OCI-LY7 (cell line): ENCODE measurements at regions not wholly inside any gene's neighbourhood (a gene's known extent, or its start where the extent isn't known, plus 50 kb on each side); places are given as distances from the start of the nearest gene placed in this dataset.

ENCODE experiments used
- BruUV-seq: library from RNA; stranded (reverse); fragments of 400-500 nt; replicated peaks from 2 replicates; lab custom pipeline; 2021; lab: Mats Ljungman, UMichigan
- CTCF ChIA-PET: fragments of 300-600 bp; sonication (Branson Sonifier 250); formaldehyde crosslinking; loops from one replicate; lab custom pipeline; 2022; ENCODE audit warnings: antibody characterized with exemption; ENCODE audit not compliant: unreplicated experiment; lab: Charles Lee
- POLR2A ChIA-PET: fragments of 300-600 bp; sonication (Branson Sonifier 250); formaldehyde crosslinking; loops from one replicate; lab custom pipeline; 2022; ENCODE audit warnings: antibody characterized with exemption; lab: Charles Lee
- DNase-seq: peaks from one replicate; pipeline ENCODE4 v3.0.0-alpha.2; 2015; ENCODE audit warnings: low spot score
- H2AFZ ChIP-seq: fragments of 200-600 bp; sonication (generic), shearing (Covaris generic); 2 replicates; pipeline ENCODE4 v1.6.1; 2014; ENCODE audit warnings: mild to moderate bottlenecking, antibody characterized with exemption, low read length, moderate library complexity
- H3K27ac ChIP-seq: fragments of 200-600 bp; sonication (generic); 2 replicates; pipeline ENCODE4 v1.5.1; 2014; ENCODE audit warnings: mixed run types, low read depth, mild to moderate bottlenecking, moderate library complexity, low read length, inconsistent platforms; ENCODE audit not compliant: poor library complexity, severe bottlenecking
- H3K36me3 ChIP-seq: fragments of 200-600 bp; sonication (generic); 2 replicates; pipeline ENCODE4 v1.6.1; 2014; ENCODE audit warnings: mild to moderate bottlenecking, antibody characterized with exemption, low read length, moderate library complexity, mixed read lengths; ENCODE audit not compliant: insufficient read depth
- H3K4me1 ChIP-seq: fragments of 200-600 bp; sonication (generic); 2 replicates; pipeline ENCODE4 v1.5.1; 2014; ENCODE audit warnings: mild to moderate bottlenecking, low read length; ENCODE audit not compliant: insufficient read depth, poor library complexity, severe bottlenecking
- H3K4me2 ChIP-seq: fragments of 200-600 bp; sonication (generic); 2 replicates; pipeline ENCODE4 v1.6.1; 2014; ENCODE audit warnings: mild to moderate bottlenecking, low read length
- H3K4me3 ChIP-seq: fragments of 200-600 bp; sonication (generic); 2 replicates; pipeline ENCODE4 v1.5.1; 2014; ENCODE audit warnings: mild to moderate bottlenecking, low read depth, low read length; ENCODE audit not compliant: poor library complexity, severe bottlenecking
- H3K79me2 ChIP-seq: fragments of 200-600 bp; sonication (generic); 2 replicates; pipeline ENCODE4 v1.6.1; 2016; ENCODE audit warnings: low read depth, mild to moderate bottlenecking, low read length, moderate library complexity, mixed read lengths; ENCODE audit not compliant: insufficient read depth
- H3K9me2 ChIP-seq: fragments of 200-600 bp; sonication (generic); 2 replicates; pipeline ENCODE4 v1.6.1; 2016; ENCODE audit warnings: mild to moderate bottlenecking, low read length, mixed read lengths; ENCODE audit not compliant: insufficient read depth
- H3K9me3 ChIP-seq: fragments of 200-600 bp; sonication (generic); 2 replicates; pipeline ENCODE4 v1.6.1; 2014; ENCODE audit warnings: mild to moderate bottlenecking, mixed run types, low read length, mixed read lengths
- H4K20me1 ChIP-seq: fragments of 200-600 bp; sonication (generic); 2 replicates; pipeline ENCODE4 v1.6.1; 2014; ENCODE audit warnings: mild to moderate bottlenecking, antibody characterized with exemption, low read length, moderate library complexity, mixed read lengths; ENCODE audit not compliant: insufficient read depth
- CTCF ChIP-seq: fragments of 200-600 bp; sonication (generic); conservative IDR thresholded peaks from 2 replicates; pipeline ENCODE4 v1.5.1; 2014; ENCODE audit warnings: mild to moderate bottlenecking, antibody characterized with exemption, low read length, moderate library complexity, mixed read lengths
- EZH2phosphoT487 ChIP-seq: fragments of 200-600 bp; sonication (generic); IDR thresholded peaks from 2 replicates; pipeline ENCODE4 v1.6.1; 2018; ENCODE audit warnings: low read depth, borderline replicate concordance, mild to moderate bottlenecking, mixed run types, antibody characterized with exemption, low read length, moderate library complexity, mixed read lengths
- intact Hi-C: fragments of 100-400 bp; cut with micrococcal nuclease; formaldehyde crosslinking; loops from one replicate; pipeline ENCODE4 v1.10.0; 2022; ENCODE audit not compliant: unreplicated experiment

DNA sequence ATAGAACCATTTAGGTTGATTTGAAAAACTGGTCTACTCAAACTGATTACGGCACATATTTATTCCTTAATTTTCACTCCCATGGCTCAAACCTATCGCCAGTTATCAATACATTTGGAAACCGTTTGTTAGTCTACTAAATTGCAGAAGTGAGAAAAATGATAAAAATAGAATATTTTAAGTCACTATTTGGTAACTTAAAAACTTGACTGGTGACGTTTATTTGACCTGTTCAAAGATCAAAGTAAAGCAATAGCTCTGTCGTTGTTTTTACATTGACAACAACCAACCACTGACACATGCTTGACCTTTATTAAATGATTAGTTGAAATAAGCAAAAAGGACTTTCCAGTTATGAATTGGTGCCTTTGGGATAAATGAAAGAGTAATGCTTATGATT lies 402.9 kb upstream of the MAP3K7 start:
- Histone ChIP-seq H3K4me1 (no peaks in the 10 kb centered on the region), H3K4me2 (no peak overlapping the region), H3K9me3 (no peaks in the 10 kb centered on the region), H3K4me3 (no peak overlapping the region), H2AFZ (no peak overlapping the region), H4K20me1 (no peaks in the 10 kb centered on the region), H3K27ac (no peak overlapping the region), H3K36me3 (no peaks in the 10 kb centered on the region), H3K79me2 (no peaks in the 10 kb centered on the region), H3K9me2 (no peaks in the 10 kb centered on the region)
- ChIA-PET POLR2A (no interaction called here), CTCF (no interaction called here)
- TF ChIP-seq EZH2phosphoT487 (no peak), CTCF (no peak)
- intact Hi-C loops = no loop called here
- BruUV-seq = no TSS peak
- no peak for DNase-seq

DNA sequence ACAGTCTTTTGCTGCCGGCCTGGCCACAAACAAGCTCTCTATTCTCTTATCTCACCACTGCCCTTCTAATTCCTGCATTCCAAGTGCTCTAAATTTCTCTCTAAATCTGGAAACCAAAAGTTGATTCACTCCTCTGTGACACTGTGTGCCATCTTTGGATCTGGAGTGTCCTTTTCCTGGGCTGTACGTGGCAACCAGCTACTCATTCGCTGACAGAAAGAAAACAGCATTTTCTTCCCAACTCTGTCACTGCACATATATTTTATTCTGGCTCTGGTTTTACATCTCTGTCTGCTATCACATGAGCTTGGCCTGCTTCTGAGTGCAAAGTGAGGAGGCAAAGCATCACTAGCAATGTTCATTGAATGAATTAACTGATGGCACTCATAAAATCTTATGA lies 397.2 kb upstream of the MAP3K7 start:
- Histone ChIP-seq H3K9me2 (no peaks in the 10 kb centered on the region), H4K20me1 (no peaks in the 10 kb centered on the region), H3K9me3 (no peaks in the 10 kb centered on the region), H3K36me3 (no peaks in the 10 kb centered on the region), H3K4me2 (no peak overlapping the region), H3K27ac (no peak overlapping the region), H2AFZ (no peak overlapping the region), H3K4me3 (no peak overlapping the region), H3K4me1 (no peaks in the 10 kb centered on the region), H3K79me2 (no peaks in the 10 kb centered on the region)
- BruUV-seq = no TSS peak
- DNase-seq = no peak
- no peak for TF ChIP-seq EZH2phosphoT487
- no peak for TF ChIP-seq CTCF
- intact Hi-C loops = no loop called here
- ChIA-PET POLR2A (interaction anchor here (1.1 kb wide), 1 partner anchor 11 kb away, joined by 3 read pairs; no protein-coding TSS in a partner anchor), CTCF (no interaction called here)

GRCh38 chr6:90983462-90983861 lies 396.6 kb upstream of the MAP3K7 start:
- Histone ChIP-seq H3K79me2 (no peaks in the 10 kb centered on the region), H3K9me3 (no peaks in the 10 kb centered on the region), H3K27ac (no peak overlapping the region), H3K4me3 (no peak overlapping the region), H3K4me2 (no peak overlapping the region), H4K20me1 (no peaks in the 10 kb centered on the region), H3K4me1 (no peaks in the 10 kb centered on the region), H3K36me3 (no peaks in the 10 kb centered on the region), H3K9me2 (no peaks in the 10 kb centered on the region), H2AFZ (no peak overlapping the region)
- DNase-seq = no peak
- CTCF ChIA-PET = no interaction called here
- POLR2A ChIA-PET = interaction anchor here (1.1 kb wide), 1 partner anchor 10 kb away, joined by 3 read pairs; no protein-coding TSS in a partner anchor
- BruUV-seq = no TSS peak
- intact Hi-C loops = no loop called here
- TF ChIP-seq EZH2phosphoT487 (no peak), CTCF (no peak)
